ENCODE measurements at regions not wholly inside any gene's neighbourhood (a gene's known extent, or its start where the extent isn't known, plus 50 kb on each side); places are given as distances from the start of the nearest gene placed in this dataset.

DNA sequence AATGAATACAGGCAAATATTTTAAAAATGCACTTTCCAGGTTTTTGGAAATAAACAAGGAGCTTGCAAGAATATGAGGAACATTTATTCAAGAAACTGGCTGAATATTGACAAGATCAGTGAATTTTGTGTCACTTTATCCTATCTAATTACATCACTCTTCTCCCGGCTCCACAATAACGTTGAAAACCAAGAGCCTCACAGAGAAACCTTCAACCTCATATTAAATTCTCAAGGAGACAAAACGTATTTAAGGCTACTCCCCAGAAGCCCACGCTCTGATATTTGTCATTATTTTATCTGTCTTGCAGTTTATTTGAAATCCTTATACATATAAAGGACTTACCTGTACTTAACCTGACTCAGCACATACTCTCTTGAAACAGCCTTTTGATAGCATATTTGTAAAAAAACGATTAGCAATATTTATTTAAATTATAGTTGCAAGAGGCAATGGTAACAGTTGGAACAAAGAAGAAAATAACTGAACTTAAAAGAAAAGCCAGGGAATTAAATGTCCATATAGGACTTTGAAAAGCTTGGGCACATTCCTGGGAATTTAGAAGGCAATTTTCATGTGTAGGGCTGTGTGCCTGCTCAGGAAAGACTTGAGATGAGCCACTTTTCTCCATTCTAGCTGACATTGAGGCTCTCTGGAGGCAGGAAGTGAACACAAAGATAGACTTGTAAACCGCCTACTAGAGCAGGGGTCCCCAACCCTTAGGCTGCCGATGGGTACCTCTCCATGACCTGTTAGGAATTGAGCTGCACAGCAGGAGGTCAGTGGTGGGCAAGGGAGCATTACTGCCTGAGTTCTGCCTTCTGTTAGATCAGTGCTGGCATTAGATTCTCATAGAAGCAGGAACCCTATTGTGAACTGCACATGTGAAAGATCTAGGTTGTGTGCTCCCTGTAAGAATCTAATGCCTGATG lies 636.4 kb downstream of the SLC16A7 start:
- TF ChIP-seq, protein P1, sequence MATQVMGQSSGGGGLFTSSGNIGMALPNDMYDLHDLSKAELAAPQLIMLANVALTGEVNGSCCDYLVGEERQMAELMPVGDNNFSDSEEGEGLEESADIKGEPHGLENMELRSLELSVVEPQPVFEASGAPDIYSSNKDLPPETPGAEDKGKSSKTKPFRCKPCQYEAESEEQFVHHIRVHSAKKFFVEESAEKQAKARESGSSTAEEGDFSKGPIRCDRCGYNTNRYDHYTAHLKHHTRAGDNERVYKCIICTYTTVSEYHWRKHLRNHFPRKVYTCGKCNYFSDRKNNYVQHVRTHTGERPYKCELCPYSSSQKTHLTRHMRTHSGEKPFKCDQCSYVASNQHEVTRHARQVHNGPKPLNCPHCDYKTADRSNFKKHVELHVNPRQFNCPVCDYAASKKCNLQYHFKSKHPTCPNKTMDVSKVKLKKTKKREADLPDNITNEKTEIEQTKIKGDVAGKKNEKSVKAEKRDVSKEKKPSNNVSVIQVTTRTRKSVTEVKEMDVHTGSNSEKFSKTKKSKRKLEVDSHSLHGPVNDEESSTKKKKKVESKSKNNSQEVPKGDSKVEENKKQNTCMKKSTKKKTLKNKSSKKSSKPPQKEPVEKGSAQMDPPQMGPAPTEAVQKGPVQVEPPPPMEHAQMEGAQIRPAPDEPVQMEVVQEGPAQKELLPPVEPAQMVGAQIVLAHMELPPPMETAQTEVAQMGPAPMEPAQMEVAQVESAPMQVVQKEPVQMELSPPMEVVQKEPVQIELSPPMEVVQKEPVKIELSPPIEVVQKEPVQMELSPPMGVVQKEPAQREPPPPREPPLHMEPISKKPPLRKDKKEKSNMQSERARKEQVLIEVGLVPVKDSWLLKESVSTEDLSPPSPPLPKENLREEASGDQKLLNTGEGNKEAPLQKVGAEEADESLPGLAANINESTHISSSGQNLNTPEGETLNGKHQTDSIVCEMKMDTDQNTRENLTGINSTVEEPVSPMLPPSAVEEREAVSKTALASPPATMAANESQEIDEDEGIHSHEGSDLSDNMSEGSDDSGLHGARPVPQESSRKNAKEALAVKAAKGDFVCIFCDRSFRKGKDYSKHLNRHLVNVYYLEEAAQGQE (tag by site-specific recombination; IDR thresholded peaks at IDR 0.05) = no peak
- no peak for TF ChIP-seq ZFP69B (tag by site-specific recombination; IDR thresholded peaks at IDR 0.05)
- no peak for TF ChIP-seq ZNF658 (tag by site-specific recombination; IDR thresholded peaks at IDR 0.05)
- no peak for TF ChIP-seq ZNF10 (tag by site-specific recombination; IDR thresholded peaks at IDR 0.05)
- TF ChIP-seq, protein P2, sequence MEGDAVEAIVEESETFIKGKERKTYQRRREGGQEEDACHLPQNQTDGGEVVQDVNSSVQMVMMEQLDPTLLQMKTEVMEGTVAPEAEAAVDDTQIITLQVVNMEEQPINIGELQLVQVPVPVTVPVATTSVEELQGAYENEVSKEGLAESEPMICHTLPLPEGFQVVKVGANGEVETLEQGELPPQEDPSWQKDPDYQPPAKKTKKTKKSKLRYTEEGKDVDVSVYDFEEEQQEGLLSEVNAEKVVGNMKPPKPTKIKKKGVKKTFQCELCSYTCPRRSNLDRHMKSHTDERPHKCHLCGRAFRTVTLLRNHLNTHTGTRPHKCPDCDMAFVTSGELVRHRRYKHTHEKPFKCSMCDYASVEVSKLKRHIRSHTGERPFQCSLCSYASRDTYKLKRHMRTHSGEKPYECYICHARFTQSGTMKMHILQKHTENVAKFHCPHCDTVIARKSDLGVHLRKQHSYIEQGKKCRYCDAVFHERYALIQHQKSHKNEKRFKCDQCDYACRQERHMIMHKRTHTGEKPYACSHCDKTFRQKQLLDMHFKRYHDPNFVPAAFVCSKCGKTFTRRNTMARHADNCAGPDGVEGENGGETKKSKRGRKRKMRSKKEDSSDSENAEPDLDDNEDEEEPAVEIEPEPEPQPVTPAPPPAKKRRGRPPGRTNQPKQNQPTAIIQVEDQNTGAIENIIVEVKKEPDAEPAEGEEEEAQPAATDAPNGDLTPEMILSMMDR (tag by site-specific recombination; IDR thresholded peaks at IDR 0.05) = no peak
- TF ChIP-seq ZNF24 (tag by site-specific recombination; IDR thresholded peaks at IDR 0.05) = no peak
- TF ChIP-seq ZNF174 (tag by site-specific recombination; IDR thresholded peaks at IDR 0.05) = no peak
- no peak for TF ChIP-seq ZNF324 (tag by site-specific recombination; IDR thresholded peaks at IDR 0.05)
- TF ChIP-seq ATF2 (tag by site-specific recombination; IDR thresholded peaks at IDR 0.05; ENCODE audit: low read depth) = no peak
- no peak for TF ChIP-seq ZNF776 (tag by site-specific recombination; IDR thresholded peaks at IDR 0.05; ENCODE audit: borderline replicate concordance)
- TF ChIP-seq ZNF777 (tag by site-specific recombination; IDR thresholded peaks at IDR 0.05; ENCODE audit: borderline replicate concordance) = no peak
- no peak for TF ChIP-seq ZNF621 (tag by site-specific recombination; IDR thresholded peaks at IDR 0.05)
- TF ChIP-seq ZNF214 (tag by site-specific recombination; IDR thresholded peaks at IDR 0.05; ENCODE audit: borderline replicate concordance) = no peak

Data from HEK293 (cell line).